Endothelial cell (in vitro differentiated cells): ENCODE measurements at regions not wholly inside any gene's neighbourhood (a gene's known extent, or its start where the extent isn't known, plus 50 kb on each side); places are given as distances from the start of the nearest gene placed in this dataset.

Experiments
- DNase-seq: peaks from one replicate; pipeline ENCODE4 v3.0.0; 2021; ENCODE audit warnings: low spot score
- H3K27ac Mint-ChIP-seq: one replicate; pipeline ENCODE4 v1.8.0; 2021; ENCODE audit warnings: mixed read lengths, inconsistent platforms; ENCODE audit not compliant: unreplicated experiment
- H3K27me3 Mint-ChIP-seq: one replicate; pipeline ENCODE4 v1.8.0; 2021; ENCODE audit warnings: mild to moderate bottlenecking, moderate library complexity, mixed read lengths, inconsistent platforms; ENCODE audit not compliant: unreplicated experiment
- H3K36me3 Mint-ChIP-seq: one replicate; pipeline ENCODE4 v1.8.0; 2021; ENCODE audit warnings: mild to moderate bottlenecking, low read depth, mixed read lengths, inconsistent platforms; ENCODE audit not compliant: unreplicated experiment
- H3K4me1 Mint-ChIP-seq: one replicate; pipeline ENCODE4 v1.8.0; 2021; ENCODE audit warnings: mild to moderate bottlenecking, mixed read lengths, inconsistent platforms; ENCODE audit not compliant: unreplicated experiment
- H3K4me3 Mint-ChIP-seq: one replicate; pipeline ENCODE4 v1.8.0; 2021; ENCODE audit warnings: mild to moderate bottlenecking, mixed read lengths, inconsistent platforms; ENCODE audit not compliant: unreplicated experiment
- H3K9me3 Mint-ChIP-seq: one replicate; pipeline ENCODE4 v1.8.0; 2021; ENCODE audit warnings: mixed read lengths, inconsistent platforms; ENCODE audit not compliant: unreplicated experiment
- CTCF ChIP-seq: fragments of 200-600 bp; sonication (generic); IDR thresholded peaks from one replicate; pipeline ENCODE4 v1.5.0; 2021; ENCODE audit warnings: antibody characterized with exemption; ENCODE audit not compliant: unreplicated experiment

GRCh38 chr15:69854521-69855181, 243.1 kb downstream of the TLE3 start:
- H3K36me3 Mint-ChIP-seq, result no peaks in the 10 kb centered on the region
- no peak for DNase-seq
- H3K4me3 Mint-ChIP-seq, result no peak overlapping the region
- peaks cover 9% of the 10 kb centered on the region for H3K27me3 Mint-ChIP-seq
- TF ChIP-seq CTCF, result no peak
- peak overlapping the region; percentile 80 for H3K27ac Mint-ChIP-seq
- H3K4me1 Mint-ChIP-seq, result peaks cover 52% of the 10 kb centered on the region
- H3K9me3 Mint-ChIP-seq, result no peaks in the 10 kb centered on the region

- H3K27me3 Mint-ChIP-seq, result peaks cover 9% of the 10 kb centered on the region
- TF ChIP-seq CTCF, result no peak
- H3K4me1 Mint-ChIP-seq, result peaks cover 50% of the 10 kb centered on the region
- DNase-seq, result no peak
- no peaks in the 10 kb centered on the region for H3K36me3 Mint-ChIP-seq
- no peak overlapping the region for H3K27ac Mint-ChIP-seq
- no peaks in the 10 kb centered on the region for H3K9me3 Mint-ChIP-seq
- no peak overlapping the region for H3K4me3 Mint-ChIP-seq
Observed at GRCh38 chr15:69855258-69856000, 242.3 kb downstream of the TLE3 start.

- Mint-ChIP-seq H3K4me1 (peaks cover 48% of the 10 kb centered on the region), H3K36me3 (no peaks in the 10 kb centered on the region), H3K27ac (no peak overlapping the region), H3K4me3 (no peak overlapping the region), H3K9me3 (no peaks in the 10 kb centered on the region), H3K27me3 (peaks cover 6% of the 10 kb centered on the region)
- no peak for DNase-seq
- TF ChIP-seq CTCF, result no peak
Observed at GRCh38 chr15:69857250-69857649, 240.5 kb downstream of the TLE3 start.

- Mint-ChIP-seq H3K36me3 (no peaks in the 10 kb centered on the region), H3K27me3 (peaks cover 6% of the 10 kb centered on the region), H3K9me3 (no peaks in the 10 kb centered on the region), H3K27ac (no peak overlapping the region), H3K4me3 (no peak overlapping the region), H3K4me1 (peaks cover 43% of the 10 kb centered on the region)
- no peak for DNase-seq
- no peak for TF ChIP-seq CTCF
Observed at GRCh38 chr15:69857686-69858391, 239.9 kb downstream of the TLE3 start.
